HG03571 (cell line): ENCODE measurements at regions not wholly inside any gene's neighbourhood (a gene's known extent, or its start where the extent isn't known, plus 50 kb on each side); places are given as distances from the start of the nearest gene placed in this dataset.

Source experiments
- ATAC-seq: cut with Tn5 transposase; IDR thresholded peaks from one replicate; pipeline ENCODE4 v1.9.1; 2021; ENCODE audit not compliant: unreplicated experiment

- no peak for ATAC-seq
Observed at GRCh38 chr7:9822458-9823290, 1151.0 kb upstream of the PHF14 start.

GRCh38 chr7:9835199-9835598, 1138.5 kb upstream of the PHF14 start:
- ATAC-seq = no peak

GRCh38 chr7:9836671-9837070, 1137.0 kb upstream of the PHF14 start:
- ATAC-seq = no peak

- ATAC-seq = no peak
Observed at GRCh38 chr7:9842301-9842700, 1131.4 kb upstream of the PHF14 start.

GRCh38 chr7:9846902-9847301, 1126.8 kb upstream of the PHF14 start:
- no peak for ATAC-seq

- no peak for ATAC-seq
Observed at GRCh38 chr7:9854605-9855004, 1119.1 kb upstream of the PHF14 start.

- no peak for ATAC-seq
Observed at GRCh38 chr7:9856668-9857067, 1117.0 kb upstream of the PHF14 start.

GRCh38 chr7:9863545-9863944, 1110.1 kb upstream of the PHF14 start:
- ATAC-seq = no peak

GRCh38 chr7:9869151-9869550, 1104.5 kb upstream of the PHF14 start:
- ATAC-seq = no peak

- no peak for ATAC-seq
Observed at GRCh38 chr7:9869566-9869965, 1104.1 kb upstream of the PHF14 start.

GRCh38 chr7:9870674-9871073, 1103.0 kb upstream of the PHF14 start:
- no peak for ATAC-seq

- no peak for ATAC-seq
Observed at GRCh38 chr7:9874182-9874581, 1099.5 kb upstream of the PHF14 start.

GRCh38 chr7:9876053-9876452, 1097.6 kb upstream of the PHF14 start:
- no peak for ATAC-seq

- no peak for ATAC-seq
Observed at GRCh38 chr7:9889554-9889953, 1084.1 kb upstream of the PHF14 start.

GRCh38 chr7:9890092-9890491, 1083.6 kb upstream of the PHF14 start:
- no peak for ATAC-seq

- no peak for ATAC-seq
Observed at GRCh38 chr7:9891056-9891455, 1082.6 kb upstream of the PHF14 start.

GRCh38 chr7:9900339-9900738, 1073.3 kb upstream of the PHF14 start:
- ATAC-seq = no peak

- no peak for ATAC-seq
Observed at GRCh38 chr7:9921326-9921725, 1052.3 kb upstream of the PHF14 start.

- no peak for ATAC-seq
Observed at GRCh38 chr7:9937944-9938631, 1035.6 kb upstream of the PHF14 start.

- no peak for ATAC-seq
Observed at GRCh38 chr7:9939176-9939575, 1034.5 kb upstream of the PHF14 start.

GRCh38 chr7:9945131-9945530, 1028.5 kb upstream of the PHF14 start:
- no peak for ATAC-seq

GRCh38 chr7:9945857-9946256, 1027.8 kb upstream of the PHF14 start:
- no peak for ATAC-seq
